H1 (cell line): ENCODE measurements at regions not wholly inside any gene's neighbourhood (a gene's known extent, or its start where the extent isn't known, plus 50 kb on each side); places are given as distances from the start of the nearest gene placed in this dataset.

ENCODE experiments used
- CHD7 ChIP-seq: fragments of 300-600 bp; sonication (generic); IDR thresholded peaks from 2 replicates; pipeline ENCODE4 v1.7.1; 2012; ENCODE audit warnings: low read length, moderate library complexity, mild to moderate bottlenecking, inconsistent platforms; ENCODE audit not compliant: insufficient replicate concordance
- EZH2 ChIP-seq: fragments of 200-600 bp; sonication (generic); IDR thresholded peaks from 2 replicates; pipeline ENCODE4 v1.7.1; 2012; ENCODE audit warnings: low read depth, mild to moderate bottlenecking, moderate library complexity, low read length, inconsistent platforms; ENCODE audit not compliant: severe bottlenecking
- FOSL1 ChIP-seq: IDR thresholded peaks from 2 replicates; pipeline ENCODE4 v1.6.1; 2011; ENCODE audit warnings: mild to moderate bottlenecking, low read depth, low read length, moderate library complexity; ENCODE audit not compliant: insufficient read depth
- JUND ChIP-seq: IDR thresholded peaks from 2 replicates; pipeline ENCODE4 v1.6.1; 2011; ENCODE audit warnings: mild to moderate bottlenecking, improper control_type of control experiment, low read length
- YY1 ChIP-seq: IDR thresholded peaks from 2 replicates; pipeline ENCODE4 v1.6.1; 2011; ENCODE audit warnings: low read depth, mild to moderate bottlenecking, low read length

- TF ChIP-seq CHD7 (no peak), YY1 (no peak), FOSL1 (no peak), EZH2 (no peak), JUND (no peak)
These were observed 53.3 kb upstream of the PRDM11 start (continued) for GRCh38 chr11:45092901-45093760.
